CD14-positive monocyte (primary cell): ENCODE measurements at regions not wholly inside any gene's neighbourhood (a gene's known extent, or its start where the extent isn't known, plus 50 kb on each side); places are given as distances from the start of the nearest gene placed in this dataset.

Experiments
- DNase-seq, 3 donors: peaks; one replicate each; pipeline ENCODE4 v3.0.0-alpha.2; 2011 to 2022
- H2AFZ ChIP-seq: 2 replicates; pipeline ENCODE4 v1.6.0; 2012; ENCODE audit warnings: mild to moderate bottlenecking, low read depth, low read length, inconsistent platforms; ENCODE audit not compliant: insufficient read depth, poor library complexity, severe bottlenecking
- H3K27ac ChIP-seq, 2 donors: 1 replicate in 1 of 2; 2 replicates in 1 of 2; pipeline ENCODE4 v1.5.1; 2012 to 2013; ENCODE audit warnings: low read length in 2 of 2, control low read depth in 1 of 2, inconsistent platforms in 1 of 2, low read depth in 1 of 2, mild to moderate bottlenecking in 1 of 2
- H3K27me3 ChIP-seq, 2 donors: one replicate each; pipeline versions ENCODE4 v1.6.0 to v1.6.1; 2011 to 2013; ENCODE audit warnings: low read length in 2 of 2; ENCODE audit not compliant: control insufficient read depth in 2 of 2, insufficient read depth in 2 of 2
- H3K36me3 ChIP-seq, 2 donors: replicated peaks in 1 of 2; 1 replicate in 1 of 2; 2 replicates in 1 of 2; pipeline versions ENCODE4 v1.5.1 to v1.6.1; 2012 to 2013; ENCODE audit warnings: low read length in 2 of 2, control low read depth in 1 of 2, inconsistent platforms in 1 of 2, mild to moderate bottlenecking in 1 of 2; ENCODE audit not compliant: insufficient read depth in 2 of 2, control insufficient read depth in 1 of 2
- H3K4me1 ChIP-seq, 2 donors: 1 replicate in 1 of 2; 2 replicates in 1 of 2; pipeline versions ENCODE4 v1.5.1 to v1.6.1; 2012 to 2013; ENCODE audit warnings: low read length in 2 of 2, control low read depth in 1 of 2, inconsistent platforms in 1 of 2, mild to moderate bottlenecking in 1 of 2, moderate library complexity in 1 of 2; ENCODE audit not compliant: insufficient read depth in 2 of 2, control insufficient read depth in 1 of 2
- H3K4me2 ChIP-seq: replicated peaks from 2 replicates; pipeline ENCODE3; 2012; ENCODE audit warnings: low read length, moderate library complexity, mild to moderate bottlenecking; ENCODE audit not compliant: poor library complexity, severe bottlenecking; ENCODE audit errors: extremely low read depth
- H3K4me3 ChIP-seq, 3 experiments: fragments of 200-600 bp in 1 of 3; sonication (generic) in 1 of 3; replicated peaks in 1 of 3; 1 replicate in 2 of 3; 2 replicates in 1 of 3; pipeline ENCODE4 v1.5.1; 2011 to 2013; ENCODE audit warnings: low read length in 3 of 3, mild to moderate bottlenecking in 3 of 3, control low read depth in 2 of 3, low read depth in 2 of 3, inconsistent platforms in 1 of 3, moderate library complexity in 1 of 3
- H3K79me2 ChIP-seq: 2 replicates; pipeline ENCODE4 v1.6.0; 2012; ENCODE audit warnings: mild to moderate bottlenecking, control low read depth, inconsistent platforms, low read length, moderate library complexity; ENCODE audit not compliant: insufficient read depth
- H3K9ac ChIP-seq: 2 replicates; pipeline ENCODE4 v1.6.0; 2017; ENCODE audit warnings: low read length, mild to moderate bottlenecking; ENCODE audit not compliant: insufficient read depth, poor library complexity, severe bottlenecking
- H3K9me3 ChIP-seq, 2 donors: replicated peaks in 1 of 2; 1 replicate in 1 of 2; 2 replicates in 1 of 2; pipeline versions ENCODE4 v1.5.1 to v1.6.1; 2012 to 2013; ENCODE audit warnings: low read length in 2 of 2, control low read depth in 1 of 2; ENCODE audit not compliant: control insufficient read depth in 1 of 2, insufficient read depth in 1 of 2
- H4K20me1 ChIP-seq: 2 replicates; pipeline ENCODE4 v1.6.0; 2012; ENCODE audit warnings: mild to moderate bottlenecking, low read length, control low read depth, moderate library complexity; ENCODE audit not compliant: insufficient read depth
- H3K27ac Mint-ChIP-seq, 7 donors: one replicate each; pipeline ENCODE4 v1.8.0; 2020; ENCODE audit warnings: mild to moderate bottlenecking in 7 of 7, mixed read lengths in 7 of 7, moderate library complexity in 6 of 7, inconsistent platforms in 2 of 7
- H3K27me3 Mint-ChIP-seq, 3 donors: one replicate each; pipeline ENCODE4 v1.8.0; 2021 to 2022; ENCODE audit warnings: low read depth in 3 of 3, mild to moderate bottlenecking in 3 of 3, mixed read lengths in 3 of 3, moderate library complexity in 3 of 3, inconsistent platforms in 1 of 3
- H3K36me3 Mint-ChIP-seq, 2 donors: one replicate each; pipeline ENCODE4 v1.8.0; 2020; ENCODE audit warnings: mixed read lengths in 2 of 2, inconsistent platforms in 1 of 2, mild to moderate bottlenecking in 1 of 2
- H3K4me1 Mint-ChIP-seq: one replicate; pipeline ENCODE4 v1.8.0; 2020; ENCODE audit warnings: mild to moderate bottlenecking, mixed read lengths
- H3K4me3 Mint-ChIP-seq, 2 donors: one replicate each; pipeline ENCODE4 v1.8.0; 2020; ENCODE audit warnings: mild to moderate bottlenecking in 2 of 2, mixed read lengths in 2 of 2, moderate library complexity in 1 of 2
- H3K9me3 Mint-ChIP-seq, 7 donors: one replicate each; pipeline ENCODE4 v1.8.0; 2020 to 2022; ENCODE audit warnings: mixed read lengths in 7 of 7, mild to moderate bottlenecking in 6 of 7, moderate library complexity in 6 of 7, inconsistent platforms in 2 of 7
- WGBS: methylation state at CpG from one replicate; pipeline ENCODE4 v1.1.5; 2013; ENCODE audit warnings: missing lambda C conversion rate; ENCODE audit not compliant: insufficient coverage; 5-methylcytosine and 5-hydroxymethylcytosine counted together
- intact Hi-C, 2 donors: fragments of 100-400 bp; cut with micrococcal nuclease; formaldehyde crosslinking; loops; one replicate each; pipeline versions ENCODE4 v1.15.0 to v1.15.1; 2023
- TF ChIP-seq, protein P1 (sequence below): fragments of 200-600 bp; IDR thresholded peaks from one replicate; pipeline ENCODE4 v1.8.0; 2022; ENCODE audit warnings: antibody characterized with exemption, mild to moderate bottlenecking

DNA sequence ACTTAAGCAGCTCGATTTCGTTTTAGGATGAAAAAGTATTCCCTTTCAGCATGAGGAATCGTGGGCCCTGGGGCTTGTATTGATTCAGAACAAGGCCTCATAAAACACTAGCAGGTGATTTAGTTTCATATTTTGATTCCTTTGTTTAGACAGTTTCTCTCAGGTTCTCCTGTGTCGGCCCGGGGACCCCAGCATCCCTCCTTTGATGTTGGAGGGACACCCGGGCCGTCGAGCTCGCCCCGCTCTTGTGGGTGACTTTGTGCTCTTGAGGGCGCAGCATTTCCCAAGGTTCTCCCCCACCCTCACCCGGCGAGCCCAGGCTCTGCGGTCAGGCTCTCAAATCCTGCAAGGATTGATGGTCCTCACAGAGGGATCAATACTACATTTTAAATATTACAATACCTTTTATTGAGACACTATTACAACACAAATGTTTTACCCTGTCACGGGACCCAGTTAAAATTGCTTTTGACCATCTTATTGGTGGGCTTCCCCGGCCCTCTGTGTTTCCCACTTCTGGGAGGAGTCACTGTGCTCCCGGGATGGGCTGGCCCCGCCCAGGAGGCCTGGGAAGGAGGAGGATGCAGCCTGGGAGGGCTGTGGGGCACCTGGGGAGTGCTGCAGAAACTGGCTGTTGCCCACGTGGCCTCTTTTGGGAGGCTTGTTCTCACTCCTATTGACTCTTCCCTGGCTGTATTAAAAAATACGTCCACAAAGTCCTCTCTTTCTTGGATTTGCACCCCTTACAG is 222.6 kb downstream of the INSIG2 start:
- H3K9me3 ChIP-seq, result no peaks in the 10 kb centered on the region
- peaks cover 63 to 73% (median 66%) of the 10 kb centered on the region in 3 donors for H3K27me3 Mint-ChIP-seq

DNA sequence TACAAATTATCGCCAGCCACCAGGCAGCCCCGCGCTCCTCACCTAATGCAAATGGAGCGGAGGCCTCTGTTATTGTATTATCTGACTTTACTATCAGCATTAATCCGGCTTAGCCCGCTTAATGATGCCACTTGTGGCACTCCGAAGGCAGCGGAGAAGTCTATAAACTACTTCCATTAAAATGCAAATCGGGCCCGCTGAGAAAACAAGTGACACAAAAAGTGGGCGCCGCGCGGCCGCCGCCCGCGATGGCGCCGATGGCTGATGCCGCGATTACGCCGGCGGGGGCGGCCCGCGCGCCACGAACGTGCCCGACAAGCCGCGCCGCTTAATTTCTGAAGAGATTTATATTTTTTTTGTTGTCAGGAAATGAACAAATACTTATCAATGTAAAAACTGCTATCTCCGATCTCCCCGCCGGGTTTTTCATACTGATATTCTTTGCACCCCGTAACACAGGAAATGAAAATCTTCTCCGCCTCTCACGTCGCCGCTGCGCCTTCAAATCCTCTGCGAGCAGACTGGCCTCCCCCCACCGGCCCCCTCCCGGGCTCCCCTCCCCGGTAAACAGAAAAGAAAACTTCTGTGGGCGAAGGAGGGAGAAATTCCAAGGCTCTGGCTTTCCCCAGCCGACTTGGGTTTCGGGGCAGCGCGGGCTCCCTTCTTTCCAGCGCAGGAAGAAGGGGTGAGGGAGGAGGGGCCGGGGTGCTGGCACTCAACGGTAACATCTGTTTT is 221.8 kb downstream of the INSIG2 start:
- Histone ChIP-seq H3K27me3 (peaks cover 58 to 76% of the 10 kb centered on the region in 2 donors), H4K20me1 (no peaks in the 10 kb centered on the region), H3K36me3 (no peaks in the 10 kb centered on the region), H3K4me2 (peak overlapping the region; percentile 74), H3K4me1 (peaks cover 0 to 2% of the 10 kb centered on the region in 2 donors), H3K79me2 (no peaks in the 10 kb centered on the region), H3K4me3 (peak overlapping the region; percentile 13 to 71 (median 30)), H2AFZ (peak overlapping the region; percentile 70), H3K9ac (peak overlapping the region; percentile 34), H3K9me3 (no peaks in the 10 kb centered on the region), H3K27ac (no peak overlapping the region)
- 0% methylated on average over 18 of the region's 56 CpGs for WGBS
- no peak for DNase-seq
- no peaks in the 10 kb centered on the region for H3K36me3 Mint-ChIP-seq
- intact Hi-C loops, result no loop called here
- H3K27me3 Mint-ChIP-seq, result peaks cover 64 to 74% (median 65%) of the 10 kb centered on the region in 3 donors
- TF ChIP-seq, protein P1, sequence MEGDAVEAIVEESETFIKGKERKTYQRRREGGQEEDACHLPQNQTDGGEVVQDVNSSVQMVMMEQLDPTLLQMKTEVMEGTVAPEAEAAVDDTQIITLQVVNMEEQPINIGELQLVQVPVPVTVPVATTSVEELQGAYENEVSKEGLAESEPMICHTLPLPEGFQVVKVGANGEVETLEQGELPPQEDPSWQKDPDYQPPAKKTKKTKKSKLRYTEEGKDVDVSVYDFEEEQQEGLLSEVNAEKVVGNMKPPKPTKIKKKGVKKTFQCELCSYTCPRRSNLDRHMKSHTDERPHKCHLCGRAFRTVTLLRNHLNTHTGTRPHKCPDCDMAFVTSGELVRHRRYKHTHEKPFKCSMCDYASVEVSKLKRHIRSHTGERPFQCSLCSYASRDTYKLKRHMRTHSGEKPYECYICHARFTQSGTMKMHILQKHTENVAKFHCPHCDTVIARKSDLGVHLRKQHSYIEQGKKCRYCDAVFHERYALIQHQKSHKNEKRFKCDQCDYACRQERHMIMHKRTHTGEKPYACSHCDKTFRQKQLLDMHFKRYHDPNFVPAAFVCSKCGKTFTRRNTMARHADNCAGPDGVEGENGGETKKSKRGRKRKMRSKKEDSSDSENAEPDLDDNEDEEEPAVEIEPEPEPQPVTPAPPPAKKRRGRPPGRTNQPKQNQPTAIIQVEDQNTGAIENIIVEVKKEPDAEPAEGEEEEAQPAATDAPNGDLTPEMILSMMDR, result no peak
- peaks cover 10% of the 10 kb centered on the region for H3K4me1 Mint-ChIP-seq
- H3K27ac Mint-ChIP-seq, result no peak overlapping the region
- H3K9me3 Mint-ChIP-seq, result peaks cover 0 to 23% (median under 1%) of the 10 kb centered on the region in 7 donors
- peak overlapping the region; percentile 70 to 88 for H3K4me3 Mint-ChIP-seq

More for the DNA sequence above, 222.6 kb downstream of the INSIG2 start:
- Histone ChIP-seq H3K36me3 (no peaks in the 10 kb centered on the region), H3K27me3 (peaks cover 58 to 76% of the 10 kb centered on the region in 2 donors), H3K4me3 (peak overlapping the region in 2 of 3 experiments; percentile 13 to 71), H3K79me2 (no peaks in the 10 kb centered on the region), H2AFZ (peak overlapping the region; percentile 70), H3K27ac (no peak overlapping the region), H3K4me1 (peaks cover 0 to 2% of the 10 kb centered on the region in 2 donors), H3K4me2 (peak overlapping the region; percentile 74), H3K9ac (peak overlapping the region; percentile 34), H4K20me1 (no peaks in the 10 kb centered on the region)
- WGBS, result 39% methylated on average over 12 of the region's 20 CpGs
- TF ChIP-seq, protein P1, result no peak
- peaks cover 10% of the 10 kb centered on the region for H3K4me1 Mint-ChIP-seq
- H3K27ac Mint-ChIP-seq, result no peak overlapping the region
- H3K9me3 Mint-ChIP-seq, result peaks cover 0 to 23% (median 2%) of the 10 kb centered on the region in 7 donors
- no peak for DNase-seq
- intact Hi-C loops, result no loop called here
- H3K36me3 Mint-ChIP-seq, result no peaks in the 10 kb centered on the region
- H3K4me3 Mint-ChIP-seq, result peak overlapping the region; percentile 70 to 88
